ENCODE measurements at regions not wholly inside any gene's neighbourhood (a gene's known extent, or its start where the extent isn't known, plus 50 kb on each side); places are given as distances from the start of the nearest gene placed in this dataset.

DNA sequence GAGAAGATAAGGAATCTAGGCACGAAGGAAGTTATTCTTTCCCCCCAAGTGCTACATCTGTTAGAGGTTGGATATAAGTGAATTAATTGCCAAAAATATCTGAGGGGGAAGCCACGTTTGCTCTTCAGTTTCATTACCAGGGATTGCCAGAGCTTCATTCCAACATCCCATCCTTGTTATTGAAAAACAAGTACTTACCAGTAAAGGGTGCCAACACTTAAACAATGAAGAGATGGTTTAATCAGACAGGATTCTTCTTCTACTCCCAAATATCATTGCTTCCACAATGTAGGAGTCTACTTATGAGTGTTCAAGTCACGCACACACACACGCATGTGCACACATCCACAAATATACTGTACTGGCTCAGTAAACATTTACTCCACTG lies 312.4 kb downstream of the RPAP3 start (continued):
- TF ChIP-seq, protein P1, sequence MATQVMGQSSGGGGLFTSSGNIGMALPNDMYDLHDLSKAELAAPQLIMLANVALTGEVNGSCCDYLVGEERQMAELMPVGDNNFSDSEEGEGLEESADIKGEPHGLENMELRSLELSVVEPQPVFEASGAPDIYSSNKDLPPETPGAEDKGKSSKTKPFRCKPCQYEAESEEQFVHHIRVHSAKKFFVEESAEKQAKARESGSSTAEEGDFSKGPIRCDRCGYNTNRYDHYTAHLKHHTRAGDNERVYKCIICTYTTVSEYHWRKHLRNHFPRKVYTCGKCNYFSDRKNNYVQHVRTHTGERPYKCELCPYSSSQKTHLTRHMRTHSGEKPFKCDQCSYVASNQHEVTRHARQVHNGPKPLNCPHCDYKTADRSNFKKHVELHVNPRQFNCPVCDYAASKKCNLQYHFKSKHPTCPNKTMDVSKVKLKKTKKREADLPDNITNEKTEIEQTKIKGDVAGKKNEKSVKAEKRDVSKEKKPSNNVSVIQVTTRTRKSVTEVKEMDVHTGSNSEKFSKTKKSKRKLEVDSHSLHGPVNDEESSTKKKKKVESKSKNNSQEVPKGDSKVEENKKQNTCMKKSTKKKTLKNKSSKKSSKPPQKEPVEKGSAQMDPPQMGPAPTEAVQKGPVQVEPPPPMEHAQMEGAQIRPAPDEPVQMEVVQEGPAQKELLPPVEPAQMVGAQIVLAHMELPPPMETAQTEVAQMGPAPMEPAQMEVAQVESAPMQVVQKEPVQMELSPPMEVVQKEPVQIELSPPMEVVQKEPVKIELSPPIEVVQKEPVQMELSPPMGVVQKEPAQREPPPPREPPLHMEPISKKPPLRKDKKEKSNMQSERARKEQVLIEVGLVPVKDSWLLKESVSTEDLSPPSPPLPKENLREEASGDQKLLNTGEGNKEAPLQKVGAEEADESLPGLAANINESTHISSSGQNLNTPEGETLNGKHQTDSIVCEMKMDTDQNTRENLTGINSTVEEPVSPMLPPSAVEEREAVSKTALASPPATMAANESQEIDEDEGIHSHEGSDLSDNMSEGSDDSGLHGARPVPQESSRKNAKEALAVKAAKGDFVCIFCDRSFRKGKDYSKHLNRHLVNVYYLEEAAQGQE (IDR thresholded peaks at IDR 0.05; ENCODE audit: unreplicated experiment), result no peak

DNA sequence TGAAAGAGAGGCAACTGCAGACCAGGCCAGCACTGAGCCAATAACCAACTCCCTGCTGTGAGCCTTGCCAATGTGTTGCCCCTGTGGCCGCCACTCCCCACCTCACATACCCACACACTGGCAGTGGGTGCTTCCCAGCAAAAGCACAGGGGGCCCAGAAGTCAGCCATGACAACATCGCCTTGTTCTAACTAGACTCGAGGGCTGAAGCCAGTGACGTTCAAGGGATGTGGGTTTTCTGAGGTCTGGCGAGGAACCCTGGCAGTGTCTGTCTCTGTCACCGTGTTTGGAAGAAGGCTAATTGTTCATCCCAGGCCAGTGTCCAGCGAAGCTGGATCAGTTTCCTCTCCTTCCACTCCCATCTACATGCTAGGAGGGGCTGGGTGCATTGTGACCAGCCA lies 311.8 kb upstream of the AMIGO2 start:
- peak overlapping the region; percentile 38; the same call in 1 of the 2 replicates for H2AFZ ChIP-seq

More for the DNA sequence above, 311.8 kb upstream of the AMIGO2 start:
- Mint-ChIP-seq H3K4me1 (peaks cover 11% of the 10 kb centered on the region; the same call in 2 of the 3 replicates), H3K4me3 (no peak overlapping the region), H3K9me3 (peaks cover 4% of the 10 kb centered on the region), H3K27ac (no peak overlapping the region), H3K36me3 (ENCODE audit: low read depth) (peaks cover 2% of the 10 kb centered on the region; the same call in 1 of the 3 replicates), H3K27me3 (ENCODE audit: insufficient read depth, low read depth, poor library complexity) (peaks cover 5% of the 10 kb centered on the region)
- TF ChIP-seq, protein P2, sequence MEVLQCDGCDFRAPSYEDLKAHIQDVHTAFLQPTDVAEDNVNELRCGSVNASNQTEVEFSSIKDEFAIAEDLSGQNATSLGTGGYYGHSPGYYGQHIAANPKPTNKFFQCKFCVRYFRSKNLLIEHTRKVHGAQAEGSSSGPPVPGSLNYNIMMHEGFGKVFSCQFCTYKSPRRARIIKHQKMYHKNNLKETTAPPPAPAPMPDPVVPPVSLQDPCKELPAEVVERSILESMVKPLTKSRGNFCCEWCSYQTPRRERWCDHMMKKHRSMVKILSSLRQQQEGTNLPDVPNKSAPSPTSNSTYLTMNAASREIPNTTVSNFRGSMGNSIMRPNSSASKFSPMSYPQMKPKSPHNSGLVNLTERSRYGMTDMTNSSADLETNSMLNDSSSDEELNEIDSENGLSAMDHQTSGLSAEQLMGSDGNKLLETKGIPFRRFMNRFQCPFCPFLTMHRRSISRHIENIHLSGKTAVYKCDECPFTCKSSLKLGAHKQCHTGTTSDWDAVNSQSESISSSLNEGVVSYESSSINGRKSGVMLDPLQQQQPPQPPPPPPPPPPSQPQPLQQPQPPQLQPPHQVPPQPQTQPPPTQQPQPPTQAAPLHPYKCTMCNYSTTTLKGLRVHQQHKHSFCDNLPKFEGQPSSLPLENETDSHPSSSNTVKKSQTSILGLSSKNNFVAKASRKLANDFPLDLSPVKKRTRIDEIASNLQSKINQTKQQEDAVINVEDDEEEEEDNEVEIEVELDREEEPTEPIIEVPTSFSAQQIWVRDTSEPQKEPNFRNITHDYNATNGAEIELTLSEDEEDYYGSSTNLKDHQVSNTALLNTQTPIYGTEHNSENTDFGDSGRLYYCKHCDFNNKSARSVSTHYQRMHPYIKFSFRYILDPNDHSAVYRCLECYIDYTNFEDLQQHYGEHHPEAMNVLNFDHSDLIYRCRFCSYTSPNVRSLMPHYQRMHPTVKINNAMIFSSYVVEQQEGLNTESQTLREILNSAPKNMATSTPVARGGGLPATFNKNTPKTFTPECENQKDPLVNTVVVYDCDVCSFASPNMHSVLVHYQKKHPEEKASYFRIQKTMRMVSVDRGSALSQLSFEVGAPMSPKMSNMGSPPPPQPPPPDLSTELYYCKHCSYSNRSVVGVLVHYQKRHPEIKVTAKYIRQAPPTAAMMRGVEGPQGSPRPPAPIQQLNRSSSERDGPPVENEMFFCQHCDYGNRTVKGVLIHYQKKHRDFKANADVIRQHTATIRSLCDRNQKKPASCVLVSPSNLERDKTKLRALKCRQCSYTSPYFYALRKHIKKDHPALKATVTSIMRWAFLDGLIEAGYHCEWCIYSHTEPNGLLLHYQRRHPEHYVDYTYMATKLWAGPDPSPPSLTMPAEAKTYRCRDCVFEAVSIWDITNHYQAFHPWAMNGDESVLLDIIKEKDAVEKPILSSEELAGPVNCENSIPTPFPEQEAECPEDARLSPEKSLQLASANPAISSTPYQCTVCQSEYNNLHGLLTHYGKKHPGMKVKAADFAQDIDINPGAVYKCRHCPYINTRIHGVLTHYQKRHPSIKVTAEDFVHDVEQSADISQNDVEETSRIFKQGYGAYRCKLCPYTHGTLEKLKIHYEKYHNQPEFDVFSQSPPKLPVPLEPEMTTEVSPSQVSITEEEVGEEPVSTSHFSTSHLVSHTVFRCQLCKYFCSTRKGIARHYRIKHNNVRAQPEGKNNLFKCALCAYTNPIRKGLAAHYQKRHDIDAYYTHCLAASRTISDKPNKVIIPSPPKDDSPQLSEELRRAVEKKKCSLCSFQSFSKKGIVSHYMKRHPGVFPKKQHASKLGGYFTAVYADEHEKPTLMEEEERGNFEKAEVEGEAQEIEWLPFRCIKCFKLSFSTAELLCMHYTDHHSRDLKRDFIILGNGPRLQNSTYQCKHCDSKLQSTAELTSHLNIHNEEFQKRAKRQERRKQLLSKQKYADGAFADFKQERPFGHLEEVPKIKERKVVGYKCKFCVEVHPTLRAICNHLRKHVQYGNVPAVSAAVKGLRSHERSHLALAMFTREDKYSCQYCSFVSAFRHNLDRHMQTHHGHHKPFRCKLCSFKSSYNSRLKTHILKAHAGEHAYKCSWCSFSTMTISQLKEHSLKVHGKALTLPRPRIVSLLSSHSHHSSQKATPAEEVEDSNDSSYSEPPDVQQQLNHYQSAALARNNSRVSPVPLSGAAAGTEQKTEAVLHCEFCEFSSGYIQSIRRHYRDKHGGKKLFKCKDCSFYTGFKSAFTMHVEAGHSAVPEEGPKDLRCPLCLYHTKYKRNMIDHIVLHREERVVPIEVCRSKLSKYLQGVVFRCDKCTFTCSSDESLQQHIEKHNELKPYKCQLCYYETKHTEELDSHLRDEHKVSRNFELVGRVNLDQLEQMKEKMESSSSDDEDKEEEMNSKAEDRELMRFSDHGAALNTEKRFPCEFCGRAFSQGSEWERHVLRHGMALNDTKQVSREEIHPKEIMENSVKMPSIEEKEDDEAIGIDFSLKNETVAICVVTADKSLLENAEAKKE (CRISPR knock-in tag; IDR thresholded peaks at IDR 0.05), result no peak
- no peak for TF ChIP-seq JUNB (IDR thresholded peaks at IDR 0.05; ENCODE audit: unreplicated experiment)
- no peak for TF ChIP-seq EZH2 (IDR thresholded peaks at IDR 0.05; ENCODE audit: low read depth, unreplicated experiment)
- no peak for TF ChIP-seq NANOG (IDR thresholded peaks at IDR 0.05; ENCODE audit: borderline replicate concordance)
- TF ChIP-seq, protein P3, sequence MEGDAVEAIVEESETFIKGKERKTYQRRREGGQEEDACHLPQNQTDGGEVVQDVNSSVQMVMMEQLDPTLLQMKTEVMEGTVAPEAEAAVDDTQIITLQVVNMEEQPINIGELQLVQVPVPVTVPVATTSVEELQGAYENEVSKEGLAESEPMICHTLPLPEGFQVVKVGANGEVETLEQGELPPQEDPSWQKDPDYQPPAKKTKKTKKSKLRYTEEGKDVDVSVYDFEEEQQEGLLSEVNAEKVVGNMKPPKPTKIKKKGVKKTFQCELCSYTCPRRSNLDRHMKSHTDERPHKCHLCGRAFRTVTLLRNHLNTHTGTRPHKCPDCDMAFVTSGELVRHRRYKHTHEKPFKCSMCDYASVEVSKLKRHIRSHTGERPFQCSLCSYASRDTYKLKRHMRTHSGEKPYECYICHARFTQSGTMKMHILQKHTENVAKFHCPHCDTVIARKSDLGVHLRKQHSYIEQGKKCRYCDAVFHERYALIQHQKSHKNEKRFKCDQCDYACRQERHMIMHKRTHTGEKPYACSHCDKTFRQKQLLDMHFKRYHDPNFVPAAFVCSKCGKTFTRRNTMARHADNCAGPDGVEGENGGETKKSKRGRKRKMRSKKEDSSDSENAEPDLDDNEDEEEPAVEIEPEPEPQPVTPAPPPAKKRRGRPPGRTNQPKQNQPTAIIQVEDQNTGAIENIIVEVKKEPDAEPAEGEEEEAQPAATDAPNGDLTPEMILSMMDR (conservative IDR thresholded peaks at IDR 0.05; ENCODE audit: low read depth in 2 of 2), result no peak
- TF ChIP-seq EZH2phosphoT487 (IDR thresholded peaks at IDR 0.05; ENCODE audit: unreplicated experiment), result no peak
- TF ChIP-seq CREB1 (CRISPR knock-in tag; IDR thresholded peaks at IDR 0.05; ENCODE audit: low read depth), result no peak
- no peak for TF ChIP-seq POLR2AphosphoS5 (IDR thresholded peaks at IDR 0.05; ENCODE audit: low read depth)
- TF ChIP-seq, protein P4, sequence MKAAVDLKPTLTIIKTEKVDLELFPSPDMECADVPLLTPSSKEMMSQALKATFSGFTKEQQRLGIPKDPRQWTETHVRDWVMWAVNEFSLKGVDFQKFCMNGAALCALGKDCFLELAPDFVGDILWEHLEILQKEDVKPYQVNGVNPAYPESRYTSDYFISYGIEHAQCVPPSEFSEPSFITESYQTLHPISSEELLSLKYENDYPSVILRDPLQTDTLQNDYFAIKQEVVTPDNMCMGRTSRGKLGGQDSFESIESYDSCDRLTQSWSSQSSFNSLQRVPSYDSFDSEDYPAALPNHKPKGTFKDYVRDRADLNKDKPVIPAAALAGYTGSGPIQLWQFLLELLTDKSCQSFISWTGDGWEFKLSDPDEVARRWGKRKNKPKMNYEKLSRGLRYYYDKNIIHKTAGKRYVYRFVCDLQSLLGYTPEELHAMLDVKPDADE (IDR thresholded peaks at IDR 0.05), result no peak
- no peak for DNase-seq (ENCODE audit: low spot score)
- Histone ChIP-seq H3K27me3 (ENCODE audit: insufficient read depth) (no peaks in the 10 kb centered on the region), H3F3A (replicated peaks; ENCODE audit: low read depth) (no peaks in the 10 kb centered on the region), H3K79me2 (replicated peaks; ENCODE audit: insufficient read depth) (no peaks in the 10 kb centered on the region), H3K36me3 (ENCODE audit: insufficient read depth) (no peaks in the 10 kb centered on the region), H3K9me2 (ENCODE audit: insufficient read depth) (peaks cover 14% of the 10 kb centered on the region), H3K4me1 (ENCODE audit: insufficient read depth) (peaks cover 7% of the 10 kb centered on the region), H3K4me3 (no peak overlapping the region), H4K20me1 (replicated peaks; ENCODE audit: insufficient read depth) (no peaks in the 10 kb centered on the region), H3K27ac (ENCODE audit: low read depth) (no peak overlapping the region), H3K4me2 (no peak overlapping the region)
- ATAC-seq, result no peak

All from GM23338 (cell line).